ENCODE measurements at regions not wholly inside any gene's neighbourhood (a gene's known extent, or its start where the extent isn't known, plus 50 kb on each side); places are given as distances from the start of the nearest gene placed in this dataset.

GRCh38 chr9:1427875-1428274 is 377.7 kb downstream of the DMRT2 start:
- TF ChIP-seq, protein P1, sequence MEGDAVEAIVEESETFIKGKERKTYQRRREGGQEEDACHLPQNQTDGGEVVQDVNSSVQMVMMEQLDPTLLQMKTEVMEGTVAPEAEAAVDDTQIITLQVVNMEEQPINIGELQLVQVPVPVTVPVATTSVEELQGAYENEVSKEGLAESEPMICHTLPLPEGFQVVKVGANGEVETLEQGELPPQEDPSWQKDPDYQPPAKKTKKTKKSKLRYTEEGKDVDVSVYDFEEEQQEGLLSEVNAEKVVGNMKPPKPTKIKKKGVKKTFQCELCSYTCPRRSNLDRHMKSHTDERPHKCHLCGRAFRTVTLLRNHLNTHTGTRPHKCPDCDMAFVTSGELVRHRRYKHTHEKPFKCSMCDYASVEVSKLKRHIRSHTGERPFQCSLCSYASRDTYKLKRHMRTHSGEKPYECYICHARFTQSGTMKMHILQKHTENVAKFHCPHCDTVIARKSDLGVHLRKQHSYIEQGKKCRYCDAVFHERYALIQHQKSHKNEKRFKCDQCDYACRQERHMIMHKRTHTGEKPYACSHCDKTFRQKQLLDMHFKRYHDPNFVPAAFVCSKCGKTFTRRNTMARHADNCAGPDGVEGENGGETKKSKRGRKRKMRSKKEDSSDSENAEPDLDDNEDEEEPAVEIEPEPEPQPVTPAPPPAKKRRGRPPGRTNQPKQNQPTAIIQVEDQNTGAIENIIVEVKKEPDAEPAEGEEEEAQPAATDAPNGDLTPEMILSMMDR (IDR thresholded peaks at IDR 0.05), result no peak
- TF ChIP-seq POLR2A (IDR thresholded peaks at IDR 0.05), result no peak

Data from testis (tissue), 2 donors.